Hippocampal formation (tissue), 2 donors: ENCODE measurements at regions not wholly inside any gene's neighbourhood (a gene's known extent, or its start where the extent isn't known, plus 50 kb on each side); places are given as distances from the start of the nearest gene placed in this dataset.

Experiments used
- DNase-seq, 2 donors: peaks; one replicate each; lab custom pipeline; 2025; lab: John Stamatoyannopoulos, UW

DNA sequence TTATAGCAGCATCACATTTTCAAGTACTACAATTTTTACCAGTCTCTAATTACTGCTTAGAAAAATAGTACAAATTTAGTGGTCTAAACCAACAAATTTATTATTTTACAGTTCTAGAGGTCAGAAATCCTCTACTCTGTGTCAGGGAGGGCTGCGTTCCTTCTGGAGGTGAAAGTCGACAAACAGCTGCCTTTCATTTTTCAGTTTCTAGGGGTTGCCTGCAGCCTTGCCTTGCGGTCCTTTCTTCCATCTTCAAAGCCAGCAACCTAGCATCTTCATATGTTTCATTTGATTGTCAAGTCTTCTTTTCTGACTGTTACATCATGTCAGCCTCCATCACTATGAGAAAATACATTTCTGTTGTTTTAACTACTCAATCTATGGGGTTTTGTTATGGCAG lies 1022.1 kb downstream of the CDH18 start:
- DNase-seq = no peak

DNA sequence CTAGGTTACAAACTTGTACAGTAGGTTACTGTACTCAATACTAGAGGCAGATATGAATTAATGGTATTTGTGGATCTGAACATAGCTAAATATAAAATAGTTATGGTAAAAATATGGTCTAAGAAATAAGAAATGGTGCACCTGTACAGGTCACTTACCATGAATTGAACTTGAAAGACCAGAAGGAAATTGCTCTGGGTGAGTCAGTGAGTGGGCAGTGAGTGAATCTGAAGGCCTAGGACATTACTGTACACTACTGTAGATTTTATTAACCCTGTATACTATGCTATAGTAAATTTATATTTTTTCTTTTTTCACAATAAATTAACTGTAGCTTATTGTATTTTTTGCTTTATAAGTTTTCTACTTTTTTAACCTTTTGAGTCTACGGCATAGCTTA lies 1020.4 kb downstream of the CDH18 start:
- no peak for DNase-seq

DNA sequence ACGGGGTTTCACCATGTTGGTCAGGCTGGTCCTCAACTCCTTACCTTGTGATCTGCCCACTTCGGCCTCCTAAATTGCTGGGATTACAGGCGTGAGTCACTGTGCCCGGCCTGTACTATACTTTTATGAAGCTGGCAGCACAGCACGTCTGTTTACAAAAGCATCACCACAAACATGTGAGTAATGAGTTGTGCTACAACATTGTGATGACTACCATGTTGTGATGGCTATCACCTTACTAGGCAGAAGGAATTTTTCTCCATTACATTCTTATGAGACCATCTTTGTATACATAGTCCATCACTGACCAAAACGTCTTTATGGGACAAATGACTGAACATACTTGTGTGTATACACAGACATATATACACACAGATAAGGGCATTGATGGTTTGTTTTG lies 1019.0 kb downstream of the CDH18 start:
- no peak for DNase-seq

DNA sequence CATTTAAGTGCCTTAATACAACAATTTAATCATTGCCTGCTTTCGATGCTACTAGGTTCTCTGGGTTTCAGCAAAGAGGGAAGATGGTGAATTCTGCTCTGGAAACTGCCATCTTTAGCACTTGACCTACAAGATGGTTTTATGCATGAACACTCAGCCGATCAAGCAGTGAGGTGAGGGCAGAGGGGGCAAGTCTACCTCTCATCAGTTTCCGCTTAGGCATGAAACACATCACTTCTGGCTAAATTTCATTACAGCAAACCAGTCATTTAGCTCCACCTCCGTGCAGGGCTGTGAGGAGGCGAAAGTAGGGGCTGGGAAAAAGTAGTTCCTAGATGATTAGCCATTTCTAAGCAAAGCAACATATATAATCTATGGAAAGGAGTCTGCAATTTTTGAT lies 1018.0 kb downstream of the CDH18 start:
- no peak for DNase-seq

DNA sequence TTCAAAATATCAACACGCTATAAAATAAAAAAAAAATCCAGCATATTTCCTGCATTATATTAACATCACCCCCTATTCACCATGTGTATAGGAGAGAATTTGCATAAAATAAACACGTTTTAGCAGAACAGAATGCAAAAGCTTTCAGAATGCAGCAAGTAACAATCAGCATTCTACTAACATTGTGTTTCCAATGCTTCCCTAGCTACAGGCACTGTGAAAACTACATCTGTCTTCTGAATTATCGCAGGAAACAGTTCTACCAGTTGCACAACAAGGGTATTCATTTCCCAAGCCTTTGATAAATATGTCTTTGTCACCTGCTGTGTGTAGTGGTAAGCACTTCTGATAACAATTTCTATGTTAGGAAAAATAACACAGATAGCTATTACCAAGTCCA lies 1015.8 kb downstream of the CDH18 start:
- no peak for DNase-seq

DNA sequence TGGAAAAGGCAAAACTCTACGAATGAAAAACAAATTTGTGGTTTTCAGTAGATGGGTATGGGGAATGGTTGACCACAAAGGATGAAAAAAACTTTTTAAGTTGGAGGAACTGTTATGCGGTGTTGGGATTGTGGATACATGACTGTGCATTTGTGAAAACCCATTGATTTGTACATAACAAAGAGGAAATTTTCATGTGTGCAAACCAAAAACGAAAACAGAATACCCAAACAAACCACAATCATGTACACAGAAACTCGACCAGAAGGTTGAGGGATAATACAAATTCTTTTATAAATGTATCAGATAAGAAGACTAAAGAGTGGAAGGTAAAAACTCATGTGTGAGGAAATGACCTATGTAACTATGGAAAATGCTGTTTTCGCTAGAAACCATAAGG lies 1012.4 kb downstream of the CDH18 start:
- no peak for DNase-seq

DNA sequence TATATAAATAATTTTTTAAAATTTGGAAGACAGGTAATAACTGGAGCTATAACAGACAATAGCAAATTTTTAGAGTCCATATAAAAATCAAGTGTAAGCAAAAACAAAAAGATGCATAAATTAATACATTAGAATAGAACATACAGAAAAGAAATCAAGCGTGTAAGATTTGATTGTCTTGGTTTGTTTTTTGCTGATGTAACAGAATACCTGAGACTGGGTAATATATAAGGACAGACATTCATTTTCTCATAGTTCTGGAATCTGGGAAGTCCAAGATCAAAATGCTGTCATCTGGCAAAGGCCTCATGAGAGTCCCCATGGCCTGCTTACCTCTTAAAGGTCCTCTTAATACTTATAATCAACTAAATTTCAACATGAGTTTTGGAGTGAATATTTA lies 1010.1 kb downstream of the CDH18 start:
- DNase-seq = no peak

DNA sequence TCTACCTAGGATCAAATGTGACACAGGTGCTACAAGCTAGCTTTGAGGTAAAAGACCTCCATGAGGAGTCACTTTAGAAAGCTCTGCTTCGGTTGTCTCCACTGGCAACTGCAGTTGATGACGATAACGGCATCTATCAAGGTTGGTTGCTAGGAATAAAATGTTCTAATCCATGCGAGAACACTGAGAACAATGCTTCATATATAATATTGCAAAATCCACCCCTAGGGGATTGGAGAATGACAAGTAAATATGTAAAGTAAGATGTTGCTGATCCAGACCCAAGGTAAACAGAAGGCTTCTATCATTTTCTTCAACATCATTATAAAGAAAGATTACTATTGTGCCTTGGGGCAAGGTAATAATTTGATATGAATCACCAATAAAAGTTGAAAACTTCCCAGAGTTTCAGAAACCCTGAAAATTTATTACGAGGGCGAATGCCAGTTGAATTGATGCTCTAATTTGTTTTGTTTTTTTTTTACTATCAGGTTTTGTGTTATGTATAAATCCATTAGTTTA lies 1003.4 kb downstream of the CDH18 start:
- no peak for DNase-seq

DNA sequence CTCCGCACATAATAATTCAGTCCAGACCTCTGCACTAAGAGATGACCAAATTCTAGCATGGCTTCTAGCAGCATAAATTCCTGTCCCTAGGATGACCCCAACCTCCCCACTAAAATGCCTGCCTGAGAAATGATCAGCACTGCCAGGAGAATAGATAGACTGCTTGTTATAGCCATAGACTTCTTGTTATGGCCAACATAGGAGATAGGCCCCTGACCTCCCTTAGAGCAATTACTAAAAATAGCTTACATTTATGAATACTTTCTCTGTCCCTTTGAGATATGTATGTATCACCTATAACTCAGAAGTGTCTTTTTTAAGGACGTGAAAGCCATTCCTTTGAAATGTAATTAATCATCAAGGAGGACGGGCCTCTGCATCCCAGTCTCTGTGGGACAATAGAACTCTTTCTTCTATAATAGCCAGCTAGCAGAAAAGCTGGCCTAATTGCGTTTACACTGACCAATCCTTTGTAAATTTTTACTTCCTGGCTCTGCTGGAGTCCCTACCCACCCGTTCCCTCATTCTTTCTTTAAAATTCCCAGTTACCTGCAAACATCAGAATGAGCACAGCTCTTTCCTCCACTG lies 1002.7 kb downstream of the CDH18 start:
- no peak for DNase-seq

DNA sequence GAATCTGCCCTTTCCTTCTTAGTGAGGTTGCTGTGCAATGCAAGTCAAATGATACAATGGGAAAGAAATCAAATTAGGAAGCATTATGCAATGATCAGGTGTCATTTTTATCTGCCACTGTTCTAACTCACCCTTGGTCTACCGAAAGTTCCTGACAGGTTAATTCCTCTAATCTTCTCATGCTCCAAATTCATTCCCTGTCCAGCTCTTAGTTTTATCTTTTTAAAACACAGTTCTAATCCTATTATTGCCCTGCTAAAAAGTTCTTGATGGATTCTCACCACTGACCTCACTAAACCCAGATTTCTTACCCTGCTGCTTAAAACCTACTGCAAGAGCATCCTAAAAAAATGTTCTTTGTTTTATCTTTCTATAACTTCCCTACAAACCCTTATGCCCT lies 1000.9 kb downstream of the CDH18 start:
- DNase-seq = no peak

DNA sequence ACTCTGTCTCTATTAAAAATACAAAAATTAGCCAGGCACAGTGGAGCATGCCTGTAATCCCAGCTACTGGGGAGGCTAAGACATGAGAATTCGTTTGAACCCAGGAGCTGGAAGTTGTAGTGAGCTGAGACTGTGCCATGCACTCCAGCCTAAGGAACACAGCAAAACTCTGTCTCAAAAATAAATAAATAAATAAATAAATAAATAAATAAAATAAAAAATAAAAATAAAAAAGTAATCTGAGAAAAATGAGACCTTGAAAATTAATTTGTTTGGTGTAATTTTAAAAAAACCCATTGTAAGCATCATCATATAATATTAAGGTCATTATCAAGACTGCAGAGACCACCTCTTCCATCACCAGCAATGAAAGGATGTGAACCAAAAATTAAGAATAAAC lies 997.1 kb downstream of the CDH18 start:
- no peak for DNase-seq

DNA sequence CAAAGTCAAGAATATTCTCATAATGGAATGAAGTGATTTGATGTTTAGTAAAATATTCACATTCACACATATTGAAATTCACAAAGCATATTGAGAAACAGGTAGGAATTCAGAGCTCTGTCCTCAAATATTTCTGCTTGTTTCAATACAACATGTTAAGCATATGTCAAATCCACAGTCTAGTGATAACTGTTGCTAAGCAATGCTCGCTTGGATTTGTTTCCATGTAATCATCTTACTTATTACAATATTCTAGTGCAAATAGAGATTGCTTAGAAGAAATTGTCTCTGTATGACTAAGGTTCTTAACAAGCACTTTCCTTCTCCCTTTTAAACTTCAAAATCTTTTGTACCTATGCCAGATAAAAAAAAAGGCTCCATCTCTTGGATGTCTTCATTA lies 995.7 kb downstream of the CDH18 start:
- DNase-seq = no peak

DNA sequence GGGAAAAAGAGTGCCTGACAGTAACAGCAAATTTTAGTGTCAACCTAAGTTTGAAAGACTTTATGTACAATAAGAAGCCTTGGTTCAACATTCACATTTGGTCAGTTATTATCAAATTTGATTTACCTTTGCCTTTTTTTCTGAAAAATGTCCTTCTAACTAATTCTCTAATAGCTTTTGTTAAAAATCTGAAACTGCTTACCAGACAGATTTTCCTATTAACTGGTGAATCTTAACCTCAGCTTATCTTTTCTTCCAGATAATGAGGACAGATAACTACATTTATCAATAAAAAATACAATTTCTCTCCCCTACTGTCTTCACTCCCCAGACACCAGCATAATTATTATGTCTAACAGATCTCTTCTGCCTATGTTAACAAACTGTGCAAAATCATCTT lies 988.5 kb downstream of the CDH18 start:
- DNase-seq = no peak

DNA sequence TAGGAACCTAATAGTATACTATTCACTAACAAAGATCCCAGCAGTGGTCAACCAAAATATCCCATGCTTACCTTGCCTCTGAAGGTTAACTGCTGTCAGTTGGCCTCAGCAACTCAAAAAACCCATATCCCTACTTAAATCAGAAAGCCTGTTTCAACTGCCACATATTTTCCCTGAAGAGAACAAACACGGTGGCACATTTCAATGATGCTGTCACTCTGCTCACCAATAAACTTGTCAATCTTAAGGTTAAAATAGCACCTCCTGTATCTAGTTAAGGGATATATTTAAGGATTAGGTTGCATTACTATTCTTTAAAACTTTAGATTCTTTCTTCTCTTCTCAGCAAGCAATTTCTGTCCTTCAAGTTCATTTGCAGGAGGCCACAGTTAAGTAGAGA lies 986.9 kb downstream of the CDH18 start:
- no peak for DNase-seq

DNA sequence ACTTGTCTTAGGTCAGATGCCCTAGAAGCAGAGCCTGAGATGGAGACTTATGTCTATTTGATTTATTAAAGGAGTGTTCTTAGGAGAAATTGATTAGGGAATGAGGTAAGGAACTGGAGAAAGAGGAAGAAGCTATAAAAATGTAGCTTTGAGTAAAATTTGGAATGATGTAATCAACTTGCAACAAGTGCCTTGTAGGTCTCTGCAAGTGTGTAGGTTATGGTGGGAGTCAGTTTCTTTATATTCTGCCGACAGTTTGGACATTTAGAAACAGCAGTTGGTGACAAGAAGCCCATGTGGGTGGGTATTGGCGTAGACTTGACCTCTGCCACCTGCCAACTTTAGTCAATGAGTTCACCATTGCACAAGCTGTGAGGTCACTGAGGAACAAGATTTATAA lies 986.5 kb downstream of the CDH18 start:
- no peak for DNase-seq

DNA sequence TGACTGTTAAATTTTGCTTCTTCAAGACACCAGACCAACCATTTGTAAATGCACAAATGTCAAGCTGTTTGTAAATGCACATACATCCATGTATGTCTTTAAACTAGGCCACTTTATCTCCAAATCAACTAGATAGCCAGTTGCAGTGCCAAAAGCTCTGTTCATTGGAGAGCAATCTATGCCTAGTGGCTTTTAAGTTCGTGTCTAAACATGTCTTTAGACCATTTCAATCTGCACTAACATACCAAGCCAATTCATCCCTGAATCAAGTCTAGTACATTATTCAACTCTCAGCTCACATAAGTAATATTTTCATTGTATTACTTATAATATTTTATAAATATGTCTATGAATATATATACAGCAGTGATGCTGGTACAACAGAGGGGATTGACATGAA lies 985.9 kb downstream of the CDH18 start:
- DNase-seq = no peak

DNA sequence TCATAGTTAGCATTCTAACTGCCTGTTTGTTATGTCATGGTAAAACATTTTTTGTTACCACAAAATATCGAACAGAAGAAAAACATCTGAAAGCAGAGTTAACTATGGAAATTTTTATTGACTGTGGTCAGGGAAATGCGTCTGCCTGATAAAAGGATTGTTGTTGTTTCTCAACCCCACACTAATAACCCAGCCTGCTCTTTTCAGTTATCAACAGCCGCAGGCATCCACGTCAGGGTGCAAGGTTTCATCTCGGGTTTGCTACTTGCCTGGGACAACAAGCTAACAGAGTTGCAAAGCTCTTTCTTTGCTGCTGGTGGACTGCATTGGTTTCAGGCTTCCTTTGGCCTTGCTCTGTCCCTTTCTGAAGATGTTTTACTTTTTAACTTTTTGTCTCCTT lies 969.2 kb downstream of the CDH18 start:
- no peak for DNase-seq

DNA sequence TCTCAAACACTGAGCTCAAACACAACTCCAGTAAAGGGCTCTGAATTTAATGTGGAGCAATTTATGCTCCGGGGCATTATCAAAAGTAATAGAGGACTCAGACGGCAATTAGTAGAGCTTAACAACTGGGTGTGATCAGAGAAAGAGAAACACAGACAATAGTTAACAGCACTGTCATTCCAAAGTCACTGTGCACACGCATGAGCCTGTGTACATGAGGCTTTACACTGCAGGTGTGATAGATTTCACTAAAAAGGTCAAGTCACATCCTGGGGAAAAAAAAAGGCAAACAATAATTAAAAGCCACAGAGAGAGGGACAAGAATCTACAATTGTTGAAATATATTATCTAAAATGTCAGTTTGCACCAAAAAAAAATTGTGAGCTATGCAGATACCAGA lies 956.5 kb downstream of the CDH18 start:
- DNase-seq = no peak

DNA sequence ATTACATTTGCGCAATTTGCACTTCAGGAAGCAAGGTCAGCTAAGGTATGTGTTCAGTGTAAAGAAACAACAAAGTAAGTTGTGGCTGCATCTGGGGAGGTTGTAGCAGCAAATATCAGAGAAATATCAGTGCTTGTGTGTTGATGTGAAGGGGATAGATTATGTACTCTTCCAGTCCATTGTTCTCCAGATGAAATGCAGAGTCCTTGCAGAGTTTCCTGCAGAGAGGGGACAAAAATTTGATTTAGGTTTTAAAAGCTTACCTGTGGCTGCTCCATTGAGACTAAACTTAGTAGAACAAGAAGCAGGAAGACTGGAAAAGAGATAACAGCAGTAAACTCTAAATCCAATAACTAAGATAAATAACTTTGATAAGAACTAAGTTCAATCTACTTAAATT lies 952.2 kb downstream of the CDH18 start:
- DNase-seq = no peak

DNA sequence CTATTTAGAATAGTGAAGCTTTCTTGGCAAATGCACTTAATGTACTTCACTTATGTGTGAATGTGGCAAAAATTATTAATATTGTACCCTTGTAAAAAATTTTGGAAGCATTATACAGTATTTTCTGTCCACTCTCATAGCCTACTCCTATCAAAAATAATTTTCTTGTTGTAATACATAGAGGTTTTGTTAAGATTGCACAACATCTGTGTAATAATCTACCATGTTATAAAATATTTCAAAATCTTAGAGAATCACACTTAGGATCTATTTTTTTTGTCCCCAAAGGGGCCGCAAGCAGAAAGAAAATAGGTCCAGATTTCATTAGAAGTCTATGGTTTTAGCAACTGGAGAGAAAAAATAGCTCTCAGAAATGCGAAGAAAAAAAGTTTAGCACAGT lies 945.9 kb downstream of the CDH18 start:
- no peak for DNase-seq

DNA sequence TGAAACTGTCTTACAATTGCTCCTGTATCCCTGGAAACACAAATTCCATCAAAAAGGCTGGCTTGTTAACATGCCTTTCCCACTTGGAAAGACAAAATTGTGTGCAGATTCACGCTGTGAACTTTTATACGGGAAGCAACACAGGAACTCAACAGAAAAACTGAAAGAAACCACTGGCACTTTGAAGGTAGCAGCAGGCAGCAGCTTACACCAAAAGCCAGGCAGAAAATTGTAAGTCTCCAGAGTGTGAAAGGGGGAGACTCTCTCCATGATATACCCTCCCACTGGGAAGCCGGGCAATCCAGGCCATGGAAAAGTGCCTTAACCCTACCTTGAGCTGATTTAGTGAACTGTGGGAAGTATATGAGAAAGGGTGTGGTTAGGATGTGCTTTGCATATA lies 943.7 kb downstream of the CDH18 start:
- DNase-seq = no peak

DNA sequence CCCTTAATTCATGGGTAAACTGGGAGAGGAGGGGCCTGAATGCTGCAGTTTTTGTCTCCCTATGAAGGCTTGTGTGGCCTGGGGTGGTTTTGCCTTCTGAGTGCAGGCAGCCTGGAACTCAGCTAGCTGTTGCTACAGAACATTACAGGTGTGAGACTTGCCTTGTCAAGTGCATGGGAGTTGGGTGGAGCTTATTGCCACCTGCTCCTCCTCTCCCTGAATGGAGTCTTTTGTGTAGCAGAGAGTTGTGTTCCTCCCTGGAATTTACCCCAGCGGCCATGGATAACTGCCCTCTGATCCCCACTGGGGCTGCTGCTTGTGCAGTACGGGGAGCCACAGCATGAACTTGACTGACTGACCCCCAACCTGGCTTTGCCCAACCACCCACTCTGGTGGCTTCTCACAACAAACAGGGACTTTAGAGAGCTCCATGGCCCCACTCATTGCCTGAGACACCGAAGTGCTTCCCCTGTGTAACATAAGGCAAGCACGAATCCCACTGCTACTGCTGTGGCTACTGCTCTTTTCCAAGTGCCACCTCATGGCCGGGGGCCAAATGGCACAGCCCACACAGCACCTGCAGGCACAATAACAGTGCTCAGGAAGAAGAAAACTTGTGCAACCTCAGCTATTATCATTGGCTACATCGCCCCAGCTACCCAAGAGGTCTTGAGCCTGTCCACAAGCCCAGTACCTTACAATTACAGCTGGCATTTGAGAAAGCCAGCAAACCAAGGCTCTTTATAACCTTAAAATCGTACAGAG lies 942.9 kb downstream of the CDH18 start:
- no peak for DNase-seq

DNA sequence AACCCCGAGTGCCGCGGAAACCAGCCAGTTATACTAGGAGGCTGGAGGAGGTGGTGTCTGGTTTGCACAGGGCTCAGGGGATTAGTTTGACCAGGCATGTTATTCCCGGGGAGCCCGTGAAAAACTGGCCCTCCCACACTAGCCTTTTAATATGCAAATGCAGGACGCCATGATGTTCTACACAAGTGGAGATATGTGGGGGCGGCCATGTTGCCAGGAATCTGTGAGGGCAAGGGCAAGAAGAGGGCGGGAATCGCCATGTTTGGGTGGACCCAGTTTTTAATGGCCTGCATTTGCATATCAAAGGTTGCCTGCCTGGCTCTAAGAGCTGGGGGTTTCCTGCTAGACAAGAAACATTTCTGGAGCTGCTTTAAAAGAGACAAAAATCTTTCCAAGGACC lies 940.7 kb downstream of the CDH18 start:
- no peak for DNase-seq

DNA sequence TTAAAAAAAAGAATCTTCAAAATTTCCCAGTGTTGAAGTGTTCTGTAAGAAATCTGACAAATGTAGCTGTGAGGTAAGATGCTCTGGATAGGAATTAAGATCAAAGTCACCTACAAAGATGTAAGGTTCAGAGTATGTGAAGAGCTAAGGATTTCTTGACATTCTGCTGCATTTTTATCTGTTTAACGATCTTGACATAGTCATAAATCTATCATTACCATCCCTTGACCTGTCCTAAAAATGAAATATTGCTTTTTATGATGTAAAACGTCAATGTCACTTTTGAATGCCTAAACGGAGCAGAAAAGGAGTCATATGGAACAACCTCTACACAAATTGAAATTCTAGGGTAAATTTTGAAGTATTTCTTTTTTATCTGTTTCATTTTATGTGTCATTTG lies 939.3 kb downstream of the CDH18 start:
- DNase-seq = no peak
